SH-SY5Y (cell line): ENCODE measurements at regions not wholly inside any gene's neighbourhood (a gene's known extent, or its start where the extent isn't known, plus 50 kb on each side); places are given as distances from the start of the nearest gene placed in this dataset.

Experiments
- GATA2 ChIP-seq: IDR thresholded peaks from 2 replicates; pipeline ENCODE4 v1.6.1; 2011; ENCODE audit warnings: mild to moderate bottlenecking, low read depth, low read length
- GATA3 ChIP-seq: IDR thresholded peaks from 2 replicates; pipeline ENCODE4 v1.6.1; 2011; ENCODE audit warnings: low read depth, mild to moderate bottlenecking, low read length, moderate library complexity

GRCh38 chr2:156221703-156222102 lies 110.8 kb downstream of the NR4A2 start:
- TF ChIP-seq GATA3 (no peak), GATA2 (no peak)
